DOHH2 (cell line): ENCODE measurements at regions not wholly inside any gene's neighbourhood (a gene's known extent, or its start where the extent isn't known, plus 50 kb on each side); places are given as distances from the start of the nearest gene placed in this dataset.

Experiments used
- H3F3A ChIP-seq: fragments of 200-600 bp; sonication (generic), shearing (Covaris generic); 2 replicates; pipeline ENCODE4 v1.6.0; 2016; ENCODE audit warnings: antibody characterized with exemption, mild to moderate bottlenecking; ENCODE audit not compliant: control insufficient read depth, insufficient read depth
- H3K27ac ChIP-seq: fragments of 200-600 bp; sonication (generic); 2 replicates; pipeline ENCODE4 v1.5.1; 2014; ENCODE audit warnings: low read depth, mild to moderate bottlenecking, low read length, moderate library complexity
- H3K27me3 ChIP-seq: fragments of 200-600 bp; sonication (generic); 2 replicates; pipeline ENCODE4 v1.6.1; 2014; ENCODE audit warnings: mild to moderate bottlenecking, low read length, mixed read lengths; ENCODE audit not compliant: control insufficient read depth
- H3K36me3 ChIP-seq: fragments of 200-600 bp; sonication (generic); 2 replicates; pipeline ENCODE4 v1.6.1; 2014; ENCODE audit warnings: mild to moderate bottlenecking, low read length, moderate library complexity, mixed read lengths; ENCODE audit not compliant: control insufficient read depth
- H3K4me1 ChIP-seq: fragments of 200-600 bp; sonication (generic); 2 replicates; pipeline ENCODE4 v1.6.1; 2014; ENCODE audit warnings: mild to moderate bottlenecking, low read length, mixed read lengths; ENCODE audit not compliant: control insufficient read depth
- H3K4me2 ChIP-seq: fragments of 200-600 bp; sonication (generic); 2 replicates; pipeline ENCODE4 v1.6.0; 2014; ENCODE audit warnings: mild to moderate bottlenecking, low read length, moderate library complexity
- H3K4me3 ChIP-seq: fragments of 200-600 bp; sonication (generic); 2 replicates; pipeline ENCODE4 v1.5.1; 2014; ENCODE audit warnings: mild to moderate bottlenecking, low read length, mixed read lengths
- H3K79me2 ChIP-seq: fragments of 200-600 bp; sonication (generic); 2 replicates; pipeline ENCODE4 v1.6.1; 2014; ENCODE audit warnings: mild to moderate bottlenecking, low read length, mixed read lengths; ENCODE audit not compliant: control insufficient read depth
- H3K9me2 ChIP-seq: fragments of 200-600 bp; sonication (generic); replicated peaks from 2 replicates; pipeline ENCODE4 v1.6.1; 2014; ENCODE audit warnings: mild to moderate bottlenecking, low read length, mixed read lengths; ENCODE audit not compliant: control insufficient read depth
- H3K9me3 ChIP-seq: fragments of 200-600 bp; sonication (generic); 2 replicates; pipeline ENCODE4 v1.6.1; 2014; ENCODE audit warnings: antibody characterized with exemption, low read length, mixed read lengths; ENCODE audit not compliant: control insufficient read depth, insufficient read depth
- H4K20me1 ChIP-seq: fragments of 200-600 bp; sonication (generic); 2 replicates; pipeline ENCODE4 v1.6.0; 2014; ENCODE audit warnings: low read depth, mild to moderate bottlenecking, antibody characterized with exemption, low read length, moderate library complexity; ENCODE audit not compliant: control insufficient read depth, insufficient read depth
- CTCF ChIP-seq: fragments of 200-600 bp; sonication (generic); IDR thresholded peaks from one replicate; pipeline ENCODE4 v1.5.1; 2014; ENCODE audit warnings: antibody characterized with exemption, mild to moderate bottlenecking, low read depth, low read length; ENCODE audit not compliant: poor library complexity, severe bottlenecking
- EZH2phosphoT487 ChIP-seq: fragments of 200-600 bp; sonication (generic); IDR thresholded peaks from 2 replicates; pipeline ENCODE4 v1.6.1; 2017; ENCODE audit warnings: borderline replicate concordance, mild to moderate bottlenecking, antibody characterized with exemption, low read length, moderate library complexity, mixed read lengths

DNA sequence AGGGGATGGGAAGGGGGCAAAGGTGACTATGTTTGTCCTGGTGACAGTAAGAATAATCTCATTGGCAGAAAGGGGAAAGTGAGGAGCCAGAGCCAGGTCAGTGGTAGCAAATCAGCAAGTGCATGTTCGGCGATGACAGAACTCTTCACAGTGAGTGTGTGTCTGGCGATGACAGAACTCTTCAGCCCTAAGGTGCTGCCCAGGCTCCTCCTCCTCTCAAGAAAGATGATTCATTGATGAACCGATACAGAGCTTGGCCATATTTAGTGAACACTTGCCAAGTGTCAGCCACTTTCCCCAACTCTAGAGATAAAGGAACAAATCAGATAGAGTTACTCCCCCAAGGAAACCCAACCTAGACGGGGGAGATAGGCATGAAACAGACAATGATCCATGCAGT lies 199.3 kb upstream of the UBL3 start:
- no peaks in the 10 kb centered on the region for H3K36me3 ChIP-seq
- no peaks in the 10 kb centered on the region for H4K20me1 ChIP-seq
- peaks cover 4% of the 10 kb centered on the region; the same call in 1 of the 2 replicates for H3K27me3 ChIP-seq
- no peaks in the 10 kb centered on the region for H3K79me2 ChIP-seq
- H3K9me3 ChIP-seq, result no peaks in the 10 kb centered on the region
- no peak overlapping the region for H3K27ac ChIP-seq
- no peaks in the 10 kb centered on the region for H3K9me2 ChIP-seq
- H3K4me2 ChIP-seq, result no peak overlapping the region
- H3F3A ChIP-seq, result no peaks in the 10 kb centered on the region
- H3K4me3 ChIP-seq, result no peak overlapping the region
- H3K4me1 ChIP-seq, result no peaks in the 10 kb centered on the region
- no peak for TF ChIP-seq EZH2phosphoT487
- TF ChIP-seq CTCF, result no peak

GRCh38 chr13:30047154-30047874 lies 196.9 kb upstream of the UBL3 start:
- no peak overlapping the region for H3K27ac ChIP-seq
- no peaks in the 10 kb centered on the region for H3K9me3 ChIP-seq
- TF ChIP-seq CTCF (no peak), EZH2phosphoT487 (no peak)
- no peak overlapping the region for H3K4me2 ChIP-seq
- no peaks in the 10 kb centered on the region for H3K79me2 ChIP-seq
- H3K36me3 ChIP-seq, result no peaks in the 10 kb centered on the region
- H3K27me3 ChIP-seq, result no peaks in the 10 kb centered on the region; the same call in 1 of the 2 replicates
- no peak overlapping the region for H3K4me3 ChIP-seq
- H3K4me1 ChIP-seq, result no peaks in the 10 kb centered on the region
- no peaks in the 10 kb centered on the region for H3K9me2 ChIP-seq
- H3F3A ChIP-seq, result no peaks in the 10 kb centered on the region
- H4K20me1 ChIP-seq, result no peaks in the 10 kb centered on the region

DNA sequence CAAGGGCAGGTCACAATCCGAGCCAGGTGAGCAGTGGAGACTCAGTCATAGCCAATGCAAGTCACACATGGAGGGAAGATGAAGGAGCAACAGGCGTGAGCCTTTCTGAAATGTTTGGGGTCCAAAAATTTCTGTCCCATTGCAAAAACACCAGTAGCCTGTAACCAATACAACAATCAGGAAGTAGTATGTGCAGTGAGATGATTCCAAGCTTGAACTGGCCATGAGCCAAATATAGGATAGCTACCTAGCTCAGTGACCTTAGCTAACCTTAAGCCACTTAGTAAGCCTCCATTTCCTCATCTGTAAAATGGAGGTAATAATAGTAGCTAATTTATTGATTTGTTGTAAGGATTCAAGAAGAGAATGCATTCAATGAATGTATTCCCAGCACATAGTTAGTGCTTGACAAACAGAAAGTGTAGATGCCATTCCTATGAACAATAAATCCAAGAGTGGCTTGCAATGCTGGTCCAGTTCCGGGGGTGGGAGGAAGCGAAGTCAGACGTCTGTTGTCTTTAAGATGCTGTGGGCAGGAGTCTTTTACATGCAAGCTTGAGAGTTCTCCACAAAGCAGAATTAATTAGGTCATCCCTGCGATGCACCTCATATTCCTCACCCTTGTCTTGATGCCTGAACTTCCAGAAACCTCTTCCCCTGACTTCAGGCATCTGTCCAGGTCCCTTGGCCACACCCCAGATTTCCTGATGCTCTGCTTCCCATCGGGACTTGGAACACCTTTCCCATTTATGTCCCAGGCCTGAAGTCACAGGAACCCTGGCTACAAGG lies 195.7 kb upstream of the UBL3 start:
- H3K27ac ChIP-seq, result no peak overlapping the region
- no peaks in the 10 kb centered on the region for H4K20me1 ChIP-seq
- no peak overlapping the region for H3K4me2 ChIP-seq
- H3K4me3 ChIP-seq, result no peak overlapping the region
- TF ChIP-seq EZH2phosphoT487, result no peak
- no peak for TF ChIP-seq CTCF
- H3K79me2 ChIP-seq, result no peaks in the 10 kb centered on the region
- H3K9me2 ChIP-seq, result no peaks in the 10 kb centered on the region
- H3K9me3 ChIP-seq, result no peaks in the 10 kb centered on the region
- no peaks in the 10 kb centered on the region for H3K36me3 ChIP-seq
- no peaks in the 10 kb centered on the region; the same call in none of the 2 replicates for H3K27me3 ChIP-seq
- no peaks in the 10 kb centered on the region for H3F3A ChIP-seq
- no peaks in the 10 kb centered on the region for H3K4me1 ChIP-seq
